SK-N-SH (cell line): ENCODE measurements at regions not wholly inside any gene's neighbourhood (a gene's known extent, or its start where the extent isn't known, plus 50 kb on each side); places are given as distances from the start of the nearest gene placed in this dataset.

Source experiments
- CTCF ChIA-PET: fragments of 300-600, 350-600 bp; formaldehyde crosslinking; extraction: SDS; loops from one replicate; lab custom pipeline; 2021; lab: Yijun Ruan, JAX
- POLR2A ChIA-PET: fragments of 350-600 bp; sonication (Branson Sonifier 250); formaldehyde crosslinking; extraction: SDS; loops from one replicate; lab custom pipeline; 2020; ENCODE audit warnings: antibody characterized with exemption, inconsistent platforms; lab: Yijun Ruan, JAX
- DNase-seq: peaks from one replicate; pipeline ENCODE4 v3.0.0; 2012
- H2AFZ ChIP-seq: fragments of 200-600 bp; sonication (generic); 2 replicates; pipeline ENCODE4 v1.8.1; 2016; ENCODE audit warnings: antibody characterized with exemption, mild to moderate bottlenecking, low read depth
- H3F3A ChIP-seq: fragments of 200-600 bp; sonication (generic); replicated peaks from 2 replicates; pipeline ENCODE3; 2016; ENCODE audit warnings: antibody characterized with exemption, mild to moderate bottlenecking; ENCODE audit not compliant: insufficient read depth
- H3K27ac ChIP-seq, 2 experiments: fragments of 200-500 bp in 1 of 2; fragments of 200-600 bp in 1 of 2; sonication (Bioruptor generic) in 1 of 2; sonication (generic), shearing (Covaris generic) in 1 of 2; 2 replicates each; pipeline versions ENCODE4 v1.5.1 to v1.6.1; 2014 to 2016; ENCODE audit warnings: low read depth in 2 of 2, inconsistent platforms in 1 of 2, low read length in 1 of 2, mild to moderate bottlenecking in 1 of 2, mixed read lengths in 1 of 2
- H3K27me3 ChIP-seq: fragments of 200-600 bp; sonication (generic), shearing (Covaris generic); 2 replicates; pipeline ENCODE4 v1.6.1; 2016; ENCODE audit warnings: mixed run types; ENCODE audit not compliant: insufficient read depth
- H3K36me3 ChIP-seq, 2 experiments: fragments of 200-500 bp in 1 of 2; fragments of 200-600 bp in 1 of 2; sonication (Bioruptor generic) in 1 of 2; sonication (generic) in 1 of 2; replicated peaks in 1 of 2; 2 replicates each; pipeline versions ENCODE3 to v1.5.1; 2014 to 2016; ENCODE audit warnings: low read length in 1 of 2, mild to moderate bottlenecking in 1 of 2; ENCODE audit not compliant: insufficient read depth in 2 of 2, control insufficient read depth in 1 of 2
- H3K4me1 ChIP-seq, 2 experiments: fragments of 200-500 bp in 1 of 2; fragments of 200-600 bp in 1 of 2; sonication (Bioruptor generic) in 1 of 2; sonication (generic), shearing (Covaris generic) in 1 of 2; 2 replicates each; pipeline versions ENCODE4 v1.5.1 to v1.6.1; 2014 to 2016; ENCODE audit warnings: low read depth in 1 of 2, low read length in 1 of 2, mixed run types in 1 of 2; ENCODE audit not compliant: insufficient read depth in 2 of 2, control insufficient read depth in 1 of 2
- H3K4me2 ChIP-seq: fragments of 200-600 bp; sonication (generic), shearing (Covaris generic); 2 replicates; pipeline ENCODE4 v1.6.1; 2017; ENCODE audit warnings: mixed run types
- H3K4me3 ChIP-seq, 2 experiments: fragments of 200-500 bp in 1 of 2; fragments of 200-600 bp in 1 of 2; sonication (Bioruptor generic) in 1 of 2; sonication (generic), shearing (Covaris generic) in 1 of 2; 2 replicates each; pipeline versions ENCODE4 v1.5.1 to v1.8.1; 2014 to 2016; ENCODE audit warnings: low read depth in 2 of 2, inconsistent platforms in 1 of 2, low read length in 1 of 2, mild to moderate bottlenecking in 1 of 2, mixed read lengths in 1 of 2, moderate library complexity in 1 of 2
- H3K79me2 ChIP-seq: fragments of 200-600 bp; sonication (generic); 2 replicates; pipeline ENCODE4 v1.8.1; 2017; ENCODE audit warnings: mild to moderate bottlenecking; ENCODE audit not compliant: insufficient read depth
- H3K9ac ChIP-seq: fragments of 200-600 bp; sonication (generic); 2 replicates; pipeline ENCODE4 v1.6.1; 2017; ENCODE audit warnings: mixed run types
- H3K9me2 ChIP-seq: fragments of 200-600 bp; sonication (generic); 2 replicates; pipeline ENCODE4 v1.6.1; 2017; ENCODE audit warnings: mixed run types
- H3K9me3 ChIP-seq: fragments of 200-600 bp; sonication (generic); 2 replicates; pipeline ENCODE4 v1.6.1; 2017; ENCODE audit warnings: mixed run types, mild to moderate bottlenecking, moderate library complexity
- H4K20me1 ChIP-seq: fragments of 200-600 bp; sonication (generic); 2 replicates; pipeline ENCODE4 v1.6.1; 2017; ENCODE audit warnings: mild to moderate bottlenecking, mixed run types; ENCODE audit not compliant: insufficient read depth
- CHD2 ChIP-seq: fragments of 150-350 bp; IDR thresholded peaks from 2 replicates; pipeline ENCODE4 v1.6.1; 2018; ENCODE audit warnings: low read length; ENCODE audit not compliant: partially characterized antibody
- ELF1 ChIP-seq: IDR thresholded peaks from 2 replicates; pipeline ENCODE4 v1.4.0; 2012
- FOXM1 ChIP-seq: IDR thresholded peaks from 2 replicates; pipeline ENCODE4 v1.4.0; 2012; ENCODE audit warnings: low read depth, mild to moderate bottlenecking
- GABPA ChIP-seq: IDR thresholded peaks from 2 replicates; pipeline ENCODE4 v1.4.0; 2012; ENCODE audit warnings: low read depth, mild to moderate bottlenecking
- GATA2 ChIP-seq: sonication (generic); formaldehyde crosslinking; IDR thresholded peaks from 2 replicates; pipeline ENCODE4 v1.5.0; 2020; ENCODE audit warnings: mild to moderate bottlenecking, missing genetic modification reagents
- IRF3 ChIP-seq: fragments of 150-350 bp; IDR thresholded peaks from 2 replicates; pipeline ENCODE4 v1.6.1; 2016; ENCODE audit warnings: mild to moderate bottlenecking, low read depth, low read length
- MEF2A ChIP-seq: IDR thresholded peaks from 2 replicates; pipeline ENCODE4 v1.4.0; 2012; ENCODE audit warnings: low read depth, borderline replicate concordance
- MXI1 ChIP-seq: IDR thresholded peaks from 2 replicates; pipeline ENCODE4 v1.6.1; 2012; ENCODE audit warnings: mild to moderate bottlenecking, low read depth, low read length, improper control_type of control experiment
- NFIC ChIP-seq: IDR thresholded peaks from 2 replicates; pipeline ENCODE4 v1.4.0; 2012; ENCODE audit warnings: borderline replicate concordance
- NRF1 ChIP-seq: IDR thresholded peaks from 2 replicates; pipeline ENCODE4 v1.6.1; 2012; ENCODE audit warnings: low read depth, mild to moderate bottlenecking, low read length
- RAD21 ChIP-seq: IDR thresholded peaks from 2 replicates; pipeline ENCODE4 v1.6.1; 2012; ENCODE audit warnings: mild to moderate bottlenecking, low read length
- RCOR1 ChIP-seq: fragments of 150-350 bp; IDR thresholded peaks from 2 replicates; pipeline ENCODE4 v1.6.1; 2017; ENCODE audit warnings: antibody characterized with exemption, low read length
- REST ChIP-seq: IDR thresholded peaks from 2 replicates; pipeline ENCODE4 v1.6.1; 2012; ENCODE audit warnings: mild to moderate bottlenecking, low read depth, low read length, moderate library complexity
- RXRA ChIP-seq: IDR thresholded peaks from 2 replicates; pipeline ENCODE4 v1.4.0; 2012; ENCODE audit warnings: low read depth, mild to moderate bottlenecking, borderline replicate concordance
- SIN3A ChIP-seq: IDR thresholded peaks from 2 replicates; pipeline ENCODE4 v1.6.1; 2012; ENCODE audit warnings: low read depth, mild to moderate bottlenecking, low read length, moderate library complexity, borderline replicate concordance
- SMC3 ChIP-seq: IDR thresholded peaks from 2 replicates; pipeline ENCODE4 v1.6.1; 2012; ENCODE audit warnings: low read depth, low read length, improper control_type of control experiment
- WGBS: methylation state at CpG from one replicate; pipeline ENCODE4 v1.1.6; 2017; ENCODE audit warnings: low lambda C conversion rate; 5-methylcytosine and 5-hydroxymethylcytosine counted together

- no peak for TF ChIP-seq REST
Measured at GRCh38 chr17:83014297-83014696, 65.1 kb upstream of the METRNL start (continued).

- no peak overlapping the region for H3K4me3 ChIP-seq
- peaks cover 3% of the 10 kb centered on the region; the same call in 1 of the 2 replicates for H3K79me2 ChIP-seq
- no peaks in the 10 kb centered on the region for H4K20me1 ChIP-seq
- H3K9me3 ChIP-seq: no peaks in the 10 kb centered on the region
- TF ChIP-seq RCOR1: no peak
- TF ChIP-seq IRF3: no peak
- no peak for TF ChIP-seq SIN3A
- TF ChIP-seq RAD21: no peak
- no peak for TF ChIP-seq MXI1
- TF ChIP-seq SMC3: no peak
- TF ChIP-seq MEF2A: no peak
- no peak for TF ChIP-seq ELF1
- no peak for TF ChIP-seq CHD2
- TF ChIP-seq REST: no peak
- no peak for TF ChIP-seq FOXM1
- no peak for TF ChIP-seq NRF1
- TF ChIP-seq NFIC: no peak
- TF ChIP-seq GABPA: no peak
- no peak for TF ChIP-seq GATA2 (CRISPR knock-in tag)
- TF ChIP-seq RXRA: no peak
- no peak overlapping the region for H2AFZ ChIP-seq
- POLR2A ChIA-PET: no interaction called here
- H3K9me2 ChIP-seq: no peaks in the 10 kb centered on the region
- no peak overlapping the region for H3K9ac ChIP-seq
- no peaks in the 10 kb centered on the region for H3K27me3 ChIP-seq
- no peak overlapping the region for H3K4me2 ChIP-seq
- DNase-seq: no peak
- no peaks in the 10 kb centered on the region; a peak in 1 of 4 replicates for H3K4me1 ChIP-seq
- H3F3A ChIP-seq: no peaks in the 10 kb centered on the region
- CTCF ChIA-PET: no interaction called here
- H3K27ac ChIP-seq: no peak overlapping the region
- peaks cover 0 to 4% of the 10 kb centered on the region in 2 experiments for H3K36me3 ChIP-seq
- 91% methylated on average over 32 of the region's 33 CpGs for WGBS
Measured at GRCh38 chr17:83014940-83015910, 64.2 kb upstream of the METRNL start.
